ENCODE measurements at regions not wholly inside any gene's neighbourhood (a gene's known extent, or its start where the extent isn't known, plus 50 kb on each side); places are given as distances from the start of the nearest gene placed in this dataset.
"Not testable (repeated sequence)": the region's sequence is repeated elsewhere in the genome, so short reads cannot be mapped to it uniquely, and the experiment has no call there.

DNA sequence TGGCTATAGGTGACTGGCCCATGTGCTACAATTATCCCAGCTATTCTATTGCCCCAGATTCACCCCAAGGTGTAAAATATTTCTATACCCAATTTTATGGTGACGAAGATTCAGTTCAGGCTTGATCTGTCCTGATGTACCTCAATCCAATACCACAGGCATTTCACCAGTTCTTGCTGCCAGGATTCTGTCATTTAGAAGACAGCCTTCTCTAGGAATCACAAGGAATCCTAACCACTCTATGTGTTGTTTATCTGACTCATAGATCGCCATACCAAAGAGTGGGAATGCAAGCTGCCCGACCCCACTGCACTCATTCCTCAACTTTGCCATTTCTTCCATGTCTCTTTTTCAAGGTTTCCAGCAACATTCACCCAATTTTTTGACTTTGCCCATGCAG, 355.0 kb upstream of the EMCN start:
- Mint-ChIP-seq H3K27ac (no peak overlapping the region), H3K4me1 (ENCODE audit: low read depth) (no peaks in the 10 kb centered on the region), H3K4me3 (no peak overlapping the region), H3K27me3 (ENCODE audit: insufficient read depth) (peaks cover 1% of the 10 kb centered on the region), H3K9me3 (no peaks in the 10 kb centered on the region), H3K36me3 (ENCODE audit: low read depth) (no peaks in the 10 kb centered on the region)
- TF ChIP-seq, protein P1, sequence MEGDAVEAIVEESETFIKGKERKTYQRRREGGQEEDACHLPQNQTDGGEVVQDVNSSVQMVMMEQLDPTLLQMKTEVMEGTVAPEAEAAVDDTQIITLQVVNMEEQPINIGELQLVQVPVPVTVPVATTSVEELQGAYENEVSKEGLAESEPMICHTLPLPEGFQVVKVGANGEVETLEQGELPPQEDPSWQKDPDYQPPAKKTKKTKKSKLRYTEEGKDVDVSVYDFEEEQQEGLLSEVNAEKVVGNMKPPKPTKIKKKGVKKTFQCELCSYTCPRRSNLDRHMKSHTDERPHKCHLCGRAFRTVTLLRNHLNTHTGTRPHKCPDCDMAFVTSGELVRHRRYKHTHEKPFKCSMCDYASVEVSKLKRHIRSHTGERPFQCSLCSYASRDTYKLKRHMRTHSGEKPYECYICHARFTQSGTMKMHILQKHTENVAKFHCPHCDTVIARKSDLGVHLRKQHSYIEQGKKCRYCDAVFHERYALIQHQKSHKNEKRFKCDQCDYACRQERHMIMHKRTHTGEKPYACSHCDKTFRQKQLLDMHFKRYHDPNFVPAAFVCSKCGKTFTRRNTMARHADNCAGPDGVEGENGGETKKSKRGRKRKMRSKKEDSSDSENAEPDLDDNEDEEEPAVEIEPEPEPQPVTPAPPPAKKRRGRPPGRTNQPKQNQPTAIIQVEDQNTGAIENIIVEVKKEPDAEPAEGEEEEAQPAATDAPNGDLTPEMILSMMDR (IDR thresholded peaks at IDR 0.05), result no peak
- DNase-seq, result no peak

DNA sequence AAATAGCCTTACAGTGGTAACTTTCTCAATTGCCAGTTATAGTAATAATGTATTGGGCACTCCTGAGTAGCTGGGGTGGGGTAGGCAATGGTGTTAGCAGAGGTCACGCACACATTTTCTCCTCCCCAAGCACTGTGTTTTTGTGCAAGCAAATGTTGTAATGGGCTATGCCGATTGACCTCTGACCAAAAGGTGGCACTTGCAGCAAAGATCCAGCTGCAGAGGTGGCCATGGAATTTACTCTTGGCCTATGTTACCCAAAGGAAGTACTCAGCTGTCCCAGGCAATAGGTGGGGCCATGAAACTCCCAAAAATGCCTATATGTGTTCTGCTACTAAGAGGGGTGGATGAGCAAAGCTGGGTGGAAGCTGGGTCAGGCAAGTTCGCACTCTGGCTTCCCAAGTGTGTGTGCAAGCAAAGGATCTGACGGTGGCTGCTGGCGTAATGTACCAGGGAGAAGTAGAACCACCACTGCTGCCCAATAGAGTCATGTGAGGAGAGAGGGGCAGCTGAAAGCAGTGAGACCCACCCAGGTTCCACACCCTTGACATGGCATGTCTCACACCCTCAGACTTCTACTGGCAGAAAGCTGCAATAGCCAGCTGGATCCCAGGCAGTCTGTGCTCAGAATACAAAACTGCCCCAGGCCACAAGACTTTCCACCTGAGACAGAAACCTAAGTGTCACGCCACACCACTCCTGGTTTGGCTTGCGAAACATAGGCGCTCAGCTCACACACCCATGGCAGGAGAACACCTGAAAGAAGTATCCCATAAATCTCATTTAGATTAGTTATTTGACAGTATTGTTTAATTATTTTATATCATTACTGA, 353.3 kb upstream of the EMCN start:
- H3K27ac Mint-ChIP-seq, result no peak overlapping the region
- DNase-seq, result no peak
- H3K4me3 Mint-ChIP-seq, result no peak overlapping the region
- no peaks in the 10 kb centered on the region for H3K36me3 Mint-ChIP-seq (ENCODE audit: low read depth)
- TF ChIP-seq, protein P1 (IDR thresholded peaks at IDR 0.05), result no peak
- H3K9me3 Mint-ChIP-seq, result no peaks in the 10 kb centered on the region; the same call in 1 of the 2 replicates
- peaks cover 2% of the 10 kb centered on the region for H3K27me3 Mint-ChIP-seq (ENCODE audit: insufficient read depth)
- no peaks in the 10 kb centered on the region for H3K4me1 Mint-ChIP-seq (ENCODE audit: low read depth)

DNA sequence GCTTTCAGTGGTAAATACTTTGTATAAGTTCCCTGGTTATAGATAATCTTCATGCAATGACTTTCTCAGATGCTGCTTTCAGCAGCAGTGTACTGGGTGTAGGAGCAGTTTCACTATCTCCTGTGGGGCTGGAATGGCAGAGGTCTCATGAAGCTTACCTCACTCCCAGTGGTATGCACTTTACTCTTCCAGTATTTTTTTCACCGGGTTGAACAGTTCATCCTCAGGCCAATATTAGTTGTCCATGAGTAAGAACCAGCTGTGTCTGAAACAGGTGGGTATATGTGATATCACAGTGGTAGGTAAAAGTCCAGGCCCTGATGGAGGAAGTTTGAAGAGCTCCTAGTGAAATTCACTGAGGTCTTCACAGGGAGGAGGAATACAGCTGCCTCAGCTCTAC, 351.5 kb upstream of the EMCN start:
- H3K9me3 Mint-ChIP-seq, result no peaks in the 10 kb centered on the region; the same call in 1 of the 2 replicates
- no peak for DNase-seq
- H3K27me3 Mint-ChIP-seq (ENCODE audit: insufficient read depth), result peaks cover 2% of the 10 kb centered on the region
- H3K27ac Mint-ChIP-seq, result no peak overlapping the region
- H3K4me3 Mint-ChIP-seq, result no peak overlapping the region
- no peaks in the 10 kb centered on the region for H3K36me3 Mint-ChIP-seq (ENCODE audit: low read depth)
- H3K4me1 Mint-ChIP-seq (ENCODE audit: low read depth), result no peaks in the 10 kb centered on the region
- TF ChIP-seq, protein P1 (IDR thresholded peaks at IDR 0.05), result no peak

DNA sequence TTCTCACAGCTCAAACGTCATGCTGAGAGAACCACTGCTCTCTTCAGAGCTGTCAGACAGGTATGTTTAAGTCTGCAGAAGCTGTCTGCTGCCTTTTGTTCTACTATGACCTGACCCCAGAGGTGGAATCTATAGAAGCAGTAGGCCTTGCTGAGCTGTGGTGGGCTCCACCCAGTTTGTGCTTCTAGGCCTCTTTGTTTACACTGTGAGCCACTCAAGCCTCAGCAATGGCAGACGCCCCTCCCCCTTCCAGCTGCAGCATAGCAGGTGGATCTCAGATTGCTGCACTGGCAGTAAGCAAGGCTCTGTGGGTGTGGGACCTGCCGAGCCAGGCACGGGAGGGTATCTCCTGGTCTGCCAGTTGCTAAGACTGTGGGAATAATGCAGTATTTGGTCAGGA, 350.5 kb upstream of the EMCN start:
- not testable (repeated sequence) for H3K4me1 Mint-ChIP-seq (ENCODE audit: low read depth)

DNA sequence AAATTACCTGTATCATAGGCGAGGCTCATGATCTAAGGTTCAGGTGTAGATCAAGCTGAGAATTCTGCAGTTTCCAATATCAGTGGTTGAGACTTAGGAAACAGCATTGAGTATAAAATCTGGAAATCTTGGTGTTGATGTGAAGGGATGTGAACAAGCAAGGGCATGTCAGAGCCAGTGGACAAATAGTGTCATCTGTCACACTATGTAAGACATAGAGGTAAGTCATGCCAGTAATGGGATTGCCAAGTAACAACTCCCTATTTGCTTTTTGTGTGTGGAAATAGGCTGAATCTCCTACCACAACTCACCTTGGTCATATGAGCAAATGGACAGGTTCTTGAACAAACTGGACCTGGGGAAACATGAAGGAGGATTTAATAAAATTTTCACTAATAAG, 334.5 kb upstream of the EMCN start:
- DNase-seq, result no peak
- Mint-ChIP-seq H3K4me1 (ENCODE audit: low read depth) (no peaks in the 10 kb centered on the region), H3K4me3 (no peak overlapping the region), H3K9me3 (no peaks in the 10 kb centered on the region), H3K36me3 (ENCODE audit: low read depth) (no peaks in the 10 kb centered on the region), H3K27ac (no peak overlapping the region), H3K27me3 (ENCODE audit: insufficient read depth) (peaks cover 4% of the 10 kb centered on the region; the same call in 1 of the 2 replicates)
- TF ChIP-seq, protein P1 (IDR thresholded peaks at IDR 0.05), result no peak

More for the DNA sequence above, 350.5 kb upstream of the EMCN start:
- DNase-seq; H3K27me3 Mint-ChIP-seq (ENCODE audit: insufficient read depth); H3K9me3 Mint-ChIP-seq; H3K27ac Mint-ChIP-seq; H3K4me3 Mint-ChIP-seq; H3K36me3 Mint-ChIP-seq (ENCODE audit: low read depth): not testable (repeated sequence)

DNA sequence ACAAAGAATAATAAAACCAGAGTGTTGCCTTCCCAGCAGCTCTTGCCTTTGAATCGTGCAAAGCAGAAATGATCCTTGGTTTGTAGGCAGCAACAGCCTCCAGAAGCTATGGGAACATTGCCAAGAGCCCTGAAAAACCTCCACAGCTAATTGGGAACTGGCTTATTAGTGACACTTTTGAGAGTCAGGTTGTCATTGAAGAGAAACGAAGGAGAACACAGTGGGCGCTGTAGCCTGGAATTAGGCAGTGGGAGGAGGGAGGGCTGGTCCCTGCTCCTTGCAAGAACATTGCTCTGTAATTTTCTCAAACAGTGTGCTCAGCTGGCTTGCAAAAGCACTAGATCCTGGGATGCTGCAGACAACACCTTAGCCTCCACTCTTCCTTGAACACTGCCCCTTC, 331.5 kb upstream of the EMCN start:
- peaks cover 4% of the 10 kb centered on the region; the same call in 1 of the 2 replicates for H3K27me3 Mint-ChIP-seq (ENCODE audit: insufficient read depth)
- H3K9me3 Mint-ChIP-seq, result no peaks in the 10 kb centered on the region

More for the DNA sequence above, 331.5 kb upstream of the EMCN start:
- Mint-ChIP-seq H3K27ac (no peak overlapping the region), H3K4me1 (ENCODE audit: low read depth) (no peaks in the 10 kb centered on the region), H3K36me3 (ENCODE audit: low read depth) (no peaks in the 10 kb centered on the region), H3K4me3 (no peak overlapping the region)
- TF ChIP-seq, protein P1 (IDR thresholded peaks at IDR 0.05), result no peak
- DNase-seq, result no peak

All from HFFc6 (cell line).